IPS-NIHi11 (cell line): ENCODE measurements at regions not wholly inside any gene's neighbourhood (a gene's known extent, or its start where the extent isn't known, plus 50 kb on each side); places are given as distances from the start of the nearest gene placed in this dataset.

Experiments
- DNase-seq: peaks from one replicate; pipeline ENCODE4 v3.0.0; 2012; ENCODE audit warnings: mixed read lengths, low spot score

DNA sequence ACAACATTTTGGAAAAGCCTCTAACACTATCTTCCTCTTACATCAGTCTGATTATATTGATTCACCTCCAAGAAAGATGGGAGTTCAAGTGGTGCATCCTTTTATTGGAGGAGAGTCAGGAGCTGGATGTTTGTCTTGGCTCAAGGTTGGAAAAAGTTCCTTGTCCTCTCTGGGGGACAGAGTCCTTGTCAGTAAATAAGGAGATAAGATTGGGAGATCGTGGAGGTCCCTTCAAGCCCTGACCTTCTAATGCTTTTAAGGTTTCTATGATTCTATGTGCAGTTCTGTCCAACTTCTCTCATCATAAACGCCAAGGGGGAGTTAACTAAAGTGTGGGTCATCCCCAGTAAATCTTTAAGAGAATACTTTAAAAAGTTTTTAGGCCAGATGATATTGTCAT, 60.9 kb upstream of the CCBE1 start:
- no peak for DNase-seq

- no peak for DNase-seq
Observed at GRCh38 chr18:59752666-59753065, 55.4 kb upstream of the CCBE1 start.

- no peak for DNase-seq
Observed at GRCh38 chr18:59751186-59751585, 54.0 kb upstream of the CCBE1 start.

GRCh38 chr18:59748628-59749360, 51.6 kb upstream of the CCBE1 start:
- DNase-seq: no peak
